Omental fat pad (tissue), 3 donors: ENCODE measurements at regions not wholly inside any gene's neighbourhood (a gene's known extent, or its start where the extent isn't known, plus 50 kb on each side); places are given as distances from the start of the nearest gene placed in this dataset.
A peak's percentile ranks its signal among the peaks of the same experiment; 100 is the strongest.

ENCODE experiments used
- ATAC-seq: fragments of 150-250 bp; one replicate; pipeline ENCODE4 v1.9.1; 2016; ENCODE audit warnings: mild to moderate bottlenecking, moderate library complexity; ENCODE audit not compliant: low FRiP score
- DNase-seq: peaks from one replicate; pipeline ENCODE4 v3.0.0-alpha.2; 2019; ENCODE audit warnings: low spot score
- CTCF ChIP-seq, 3 donors: fragments of 450-650 bp; IDR thresholded peaks; one replicate each; pipeline ENCODE4 v1.5.1; 2016 to 2017; ENCODE audit warnings: antibody characterized with exemption in 3 of 3, mild to moderate bottlenecking in 3 of 3, moderate library complexity in 2 of 3

- no peak for ATAC-seq
- no peak for TF ChIP-seq CTCF (IDR thresholded peaks at IDR 0.05)
- DNase-seq: no peak
Observed at GRCh38 chr14:85333841-85334240, 196.1 kb upstream of the FLRT2 start.

- ATAC-seq: no peak
- no peak for TF ChIP-seq CTCF (IDR thresholded peaks at IDR 0.05)
Observed at GRCh38 chr14:85334316-85334715, 195.6 kb upstream of the FLRT2 start.

GRCh38 chr14:85336257-85336656 lies 193.7 kb upstream of the FLRT2 start:
- DNase-seq (no peak), ATAC-seq (no peak)
- TF ChIP-seq CTCF (IDR thresholded peaks at IDR 0.05): no peak

More at GRCh38 chr14:85334316-85334715, 195.6 kb upstream of the FLRT2 start:
- DNase-seq: no peak

GRCh38 chr14:85336817-85337216 lies 193.1 kb upstream of the FLRT2 start:
- DNase-seq (no peak), ATAC-seq (no peak)
- TF ChIP-seq CTCF (IDR thresholded peaks at IDR 0.05): no peak

- ATAC-seq (no peak), DNase-seq (no peak)
- TF ChIP-seq CTCF (IDR thresholded peaks at IDR 0.05): no peak
Observed at GRCh38 chr14:85338895-85339294, 191.0 kb upstream of the FLRT2 start.

- no peak for TF ChIP-seq CTCF (IDR thresholded peaks at IDR 0.05)
- peak; percentile 54 for ATAC-seq
- no peak for DNase-seq
Observed at GRCh38 chr14:85342858-85343607, 186.9 kb upstream of the FLRT2 start.

- TF ChIP-seq CTCF (IDR thresholded peaks at IDR 0.05): no peak
- DNase-seq (no peak), ATAC-seq (no peak)
Observed at GRCh38 chr14:85344171-85344570, 185.8 kb upstream of the FLRT2 start.
